CD4-positive, alpha-beta T cell (primary cell): ENCODE measurements at regions not wholly inside any gene's neighbourhood (a gene's known extent, or its start where the extent isn't known, plus 50 kb on each side); places are given as distances from the start of the nearest gene placed in this dataset.

Experiments used
- ATAC-seq: fragments of 200-7000 bp; cut with Tn5 transposase; one replicate; pipeline ENCODE4 v1.10.0; 2022; ENCODE audit warnings: mild to moderate bottlenecking; ENCODE audit not compliant: poor library complexity
- CTCF ChIA-PET: fragments of 350-600 bp; sonication (Branson Sonifier 250); formaldehyde crosslinking; loops from one replicate; lab custom pipeline; 2021; ENCODE audit warnings: antibody characterized with exemption, inconsistent platforms; lab: Charles Lee
- POLR2A ChIA-PET: fragments of 350-600 bp; sonication (Branson Sonifier 250); formaldehyde crosslinking; loops from one replicate; lab custom pipeline; 2021; ENCODE audit warnings: antibody characterized with exemption, inconsistent platforms; lab: Charles Lee
- DNase-seq, 14 experiments: peaks; one replicate each; pipeline ENCODE4 v3.0.0-alpha.2; 2013 to 2020; ENCODE audit warnings: mixed read lengths in 2 of 14
- H3K27ac ChIP-seq, 2 donors: one replicate each; pipeline versions ENCODE4 v1.5.1 to v1.7.0; 2013; ENCODE audit warnings: low read length in 2 of 2, low read depth in 1 of 2, mild to moderate bottlenecking in 1 of 2
- H3K27me3 ChIP-seq, 2 experiments: 1 replicate in 1 of 2; 2 replicates in 1 of 2; pipeline versions ENCODE4 v1.6.1 to v1.7.0; 2013; ENCODE audit warnings: low read length in 2 of 2, control low read depth in 1 of 2, mild to moderate bottlenecking in 1 of 2, moderate library complexity in 1 of 2; ENCODE audit not compliant: insufficient read depth in 2 of 2, control insufficient read depth in 1 of 2
- H3K36me3 ChIP-seq: one replicate; pipeline ENCODE4 v1.6.1; 2013; ENCODE audit warnings: low read length, control low read depth; ENCODE audit not compliant: insufficient read depth
- H3K4me1 ChIP-seq: one replicate; pipeline ENCODE4 v1.6.1; 2013; ENCODE audit warnings: low read length, control low read depth; ENCODE audit not compliant: insufficient read depth
- H3K4me3 ChIP-seq: one replicate; pipeline ENCODE4 v1.5.1; 2013; ENCODE audit warnings: mild to moderate bottlenecking, low read length, moderate library complexity
- H3K9me3 ChIP-seq, 2 experiments: 1 replicate in 1 of 2; 2 replicates in 1 of 2; pipeline versions ENCODE4 v1.6.1 to v1.7.0; 2013; ENCODE audit warnings: low read length in 2 of 2, mild to moderate bottlenecking in 2 of 2, control low read depth in 1 of 2, moderate library complexity in 1 of 2; ENCODE audit not compliant: control insufficient read depth in 1 of 2, insufficient read depth in 1 of 2
- H3K27ac Mint-ChIP-seq: one replicate; pipeline ENCODE4 v1.8.0; 2020; ENCODE audit warnings: mixed read lengths
- H3K27me3 Mint-ChIP-seq: one replicate; pipeline ENCODE4 v1.8.0; 2021; ENCODE audit warnings: mixed read lengths
- H3K36me3 Mint-ChIP-seq: one replicate; pipeline ENCODE4 v1.8.0; 2021; ENCODE audit warnings: low read depth, mixed read lengths
- H3K4me1 Mint-ChIP-seq: one replicate; pipeline ENCODE4 v1.8.0; 2021; ENCODE audit warnings: low read depth, mixed read lengths
- H3K4me3 Mint-ChIP-seq: one replicate; pipeline ENCODE4 v1.8.0; 2020; ENCODE audit warnings: mild to moderate bottlenecking, mixed read lengths
- H3K9me3 Mint-ChIP-seq: one replicate; pipeline ENCODE4 v1.8.0; 2020; ENCODE audit warnings: mixed read lengths
- CTCF ChIP-seq: fragments of 200-600 bp; IDR thresholded peaks from one replicate; pipeline ENCODE4 v1.8.0; 2022; ENCODE audit warnings: antibody characterized with exemption, mild to moderate bottlenecking
- intact Hi-C, 2 experiments: fragments of 100-400 bp; cut with DNase I in 1 of 2; cut with micrococcal nuclease in 1 of 2; formaldehyde crosslinking; loops; one replicate each; pipeline versions ENCODE4 v1.15.1 to v1.9.0; 2023 to 2025; cut with DNase I, micrococcal nuclease

GRCh38 chr4:123838474-123838873, 441.9 kb downstream of the SPRY1 start:
- intact Hi-C loops, result no loop called here
- Histone ChIP-seq H3K36me3 (no peaks in the 10 kb centered on the region), H3K4me3 (no peak overlapping the region), H3K27me3 (no peaks in the 10 kb centered on the region), H3K9me3 (peaks cover 0 to 4% of the 10 kb centered on the region in 2 experiments), H3K4me1 (no peaks in the 10 kb centered on the region), H3K27ac (no peak overlapping the region)
- Mint-ChIP-seq H3K4me1 (no peaks in the 10 kb centered on the region), H3K9me3 (no peaks in the 10 kb centered on the region), H3K4me3 (no peak overlapping the region), H3K27ac (no peak overlapping the region), H3K27me3 (no peaks in the 10 kb centered on the region), H3K36me3 (no peaks in the 10 kb centered on the region)
- CTCF ChIA-PET, result no interaction called here
- POLR2A ChIA-PET, result no interaction called here
- no peak for TF ChIP-seq CTCF
- DNase-seq, result no peak
- no peak for ATAC-seq

GRCh38 chr4:123840197-123840596, 443.6 kb downstream of the SPRY1 start:
- no peaks in the 10 kb centered on the region for H3K4me1 ChIP-seq
- ATAC-seq (no peak), DNase-seq (no peak)
- no peaks in the 10 kb centered on the region for H3K27me3 ChIP-seq
- H3K27ac Mint-ChIP-seq, result no peak overlapping the region
- no peaks in the 10 kb centered on the region for H3K27me3 Mint-ChIP-seq
- no peaks in the 10 kb centered on the region for H3K36me3 Mint-ChIP-seq
- H3K4me3 ChIP-seq, result no peak overlapping the region
- intact Hi-C loops, result no loop called here
- no peak overlapping the region for H3K4me3 Mint-ChIP-seq
- no peaks in the 10 kb centered on the region for H3K9me3 ChIP-seq
- H3K4me1 Mint-ChIP-seq, result no peaks in the 10 kb centered on the region
- H3K27ac ChIP-seq, result no peak overlapping the region
- CTCF ChIA-PET, result no interaction called here
- no peaks in the 10 kb centered on the region for H3K36me3 ChIP-seq
- POLR2A ChIA-PET, result no interaction called here
- no peaks in the 10 kb centered on the region for H3K9me3 Mint-ChIP-seq
- no peak for TF ChIP-seq CTCF

GRCh38 chr4:123841447-123842121, 445.0 kb downstream of the SPRY1 start:
- Mint-ChIP-seq H3K27me3 (no peaks in the 10 kb centered on the region), H3K9me3 (no peaks in the 10 kb centered on the region), H3K4me3 (no peak overlapping the region), H3K27ac (no peak overlapping the region), H3K36me3 (no peaks in the 10 kb centered on the region), H3K4me1 (no peaks in the 10 kb centered on the region)
- DNase-seq (no peak), ATAC-seq (no peak)
- no peaks in the 10 kb centered on the region for H3K36me3 ChIP-seq
- H3K27ac ChIP-seq, result no peak overlapping the region
- no peak overlapping the region for H3K4me3 ChIP-seq
- POLR2A ChIA-PET, result no interaction called here
- CTCF ChIA-PET, result no interaction called here
- intact Hi-C loops, result no loop called here
- no peaks in the 10 kb centered on the region for H3K9me3 ChIP-seq
- H3K27me3 ChIP-seq, result no peaks in the 10 kb centered on the region
- H3K4me1 ChIP-seq, result no peaks in the 10 kb centered on the region
- TF ChIP-seq CTCF, result no peak
